GM21723 (cell line): ENCODE measurements at regions not wholly inside any gene's neighbourhood (a gene's known extent, or its start where the extent isn't known, plus 50 kb on each side); places are given as distances from the start of the nearest gene placed in this dataset.
"Not testable (repeated sequence)": the region's sequence is repeated elsewhere in the genome, so short reads cannot be mapped to it uniquely, and the experiment has no call there.

Experiments used
- ATAC-seq: cut with Tn5 transposase; IDR thresholded peaks from one replicate; pipeline ENCODE4 v1.9.1; 2021; ENCODE audit warnings: mild to moderate bottlenecking, moderate library complexity; ENCODE audit not compliant: unreplicated experiment

GRCh38 chr11:67940440-67940839 is 63.5 kb downstream of the UNC93B1 start:
- not testable (repeated sequence) for ATAC-seq

- not testable (repeated sequence) for ATAC-seq
Measured at GRCh38 chr11:67938964-67939363, 64.9 kb downstream of the UNC93B1 start.

GRCh38 chr11:67938371-67938770 is 65.5 kb downstream of the UNC93B1 start:
- not testable (repeated sequence) for ATAC-seq

- ATAC-seq, result not testable (repeated sequence)
Measured at GRCh38 chr11:67923565-67923964, 80.3 kb downstream of the UNC93B1 start.

- ATAC-seq, result not testable (repeated sequence)
Measured at GRCh38 chr11:67920546-67920945, 83.4 kb downstream of the UNC93B1 start.

- not testable (repeated sequence) for ATAC-seq
Measured at GRCh38 chr11:67912184-67912583, 91.7 kb downstream of the UNC93B1 start.

GRCh38 chr11:67911211-67911610 is 92.7 kb downstream of the UNC93B1 start:
- ATAC-seq, result not testable (repeated sequence)

GRCh38 chr11:67910803-67911202 is 93.1 kb downstream of the UNC93B1 start:
- not testable (repeated sequence) for ATAC-seq

- ATAC-seq, result not testable (repeated sequence)
Measured at GRCh38 chr11:67906969-67907368, 96.9 kb downstream of the UNC93B1 start.

- ATAC-seq, result not testable (repeated sequence)
Measured at GRCh38 chr11:67899462-67899861, 104.4 kb downstream of the UNC93B1 start.

GRCh38 chr11:67893487-67893886 is 110.4 kb downstream of the UNC93B1 start:
- not testable (repeated sequence) for ATAC-seq

- ATAC-seq, result not testable (repeated sequence)
Measured at GRCh38 chr11:67889646-67890045, 114.3 kb downstream of the UNC93B1 start.

GRCh38 chr11:67888056-67888455 is 115.8 kb downstream of the UNC93B1 start:
- ATAC-seq, result not testable (repeated sequence)

- not testable (repeated sequence) for ATAC-seq
Measured at GRCh38 chr11:67886672-67887071, 117.2 kb downstream of the UNC93B1 start.

- ATAC-seq, result not testable (repeated sequence)
Measured at GRCh38 chr11:67886207-67886606, 117.7 kb downstream of the UNC93B1 start.

GRCh38 chr11:67885574-67885973 is 118.3 kb downstream of the UNC93B1 start:
- not testable (repeated sequence) for ATAC-seq

- not testable (repeated sequence) for ATAC-seq
Measured at GRCh38 chr11:67884761-67885558, 118.9 kb downstream of the UNC93B1 start.

GRCh38 chr11:67884073-67884757 is 119.7 kb downstream of the UNC93B1 start:
- ATAC-seq, result not testable (repeated sequence)

- not testable (repeated sequence) for ATAC-seq
Measured at GRCh38 chr11:67882304-67882703, 121.6 kb downstream of the UNC93B1 start.

GRCh38 chr11:67881836-67882235 is 122.1 kb downstream of the UNC93B1 start:
- not testable (repeated sequence) for ATAC-seq

GRCh38 chr11:67880594-67881196 is 123.2 kb downstream of the UNC93B1 start:
- not testable (repeated sequence) for ATAC-seq
